ENCODE measurements at regions not wholly inside any gene's neighbourhood (a gene's known extent, or its start where the extent isn't known, plus 50 kb on each side); places are given as distances from the start of the nearest gene placed in this dataset.

DNA sequence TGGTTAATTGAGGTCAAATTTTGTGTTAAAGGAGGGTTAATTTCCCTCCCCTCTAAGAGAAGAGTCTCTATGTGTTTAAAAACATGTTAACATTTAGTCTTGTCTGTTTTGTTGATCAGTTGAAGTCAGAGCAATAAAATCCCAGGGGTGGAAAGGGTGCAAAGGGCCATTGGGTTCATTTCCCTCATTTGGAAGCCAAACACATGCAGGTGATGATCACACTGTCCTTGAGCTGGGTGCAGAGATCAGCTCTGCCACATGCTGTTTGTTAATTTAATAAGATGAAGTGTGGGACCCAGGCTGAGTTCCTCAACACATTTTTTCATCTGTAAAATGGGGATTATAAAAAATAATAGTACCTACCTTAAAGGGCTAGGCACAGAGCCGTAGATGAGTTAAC, 260.9 kb downstream of the LPIN1 start:
- FAIRE-seq (no peak), DNase-seq (ENCODE audit: insufficient read length, low spot score) (no peak)
- TF ChIP-seq, protein P1, sequence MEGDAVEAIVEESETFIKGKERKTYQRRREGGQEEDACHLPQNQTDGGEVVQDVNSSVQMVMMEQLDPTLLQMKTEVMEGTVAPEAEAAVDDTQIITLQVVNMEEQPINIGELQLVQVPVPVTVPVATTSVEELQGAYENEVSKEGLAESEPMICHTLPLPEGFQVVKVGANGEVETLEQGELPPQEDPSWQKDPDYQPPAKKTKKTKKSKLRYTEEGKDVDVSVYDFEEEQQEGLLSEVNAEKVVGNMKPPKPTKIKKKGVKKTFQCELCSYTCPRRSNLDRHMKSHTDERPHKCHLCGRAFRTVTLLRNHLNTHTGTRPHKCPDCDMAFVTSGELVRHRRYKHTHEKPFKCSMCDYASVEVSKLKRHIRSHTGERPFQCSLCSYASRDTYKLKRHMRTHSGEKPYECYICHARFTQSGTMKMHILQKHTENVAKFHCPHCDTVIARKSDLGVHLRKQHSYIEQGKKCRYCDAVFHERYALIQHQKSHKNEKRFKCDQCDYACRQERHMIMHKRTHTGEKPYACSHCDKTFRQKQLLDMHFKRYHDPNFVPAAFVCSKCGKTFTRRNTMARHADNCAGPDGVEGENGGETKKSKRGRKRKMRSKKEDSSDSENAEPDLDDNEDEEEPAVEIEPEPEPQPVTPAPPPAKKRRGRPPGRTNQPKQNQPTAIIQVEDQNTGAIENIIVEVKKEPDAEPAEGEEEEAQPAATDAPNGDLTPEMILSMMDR (IDR thresholded peaks at IDR 0.05; ENCODE audit: insufficient read depth, missing control alignments), result no peak

DNA sequence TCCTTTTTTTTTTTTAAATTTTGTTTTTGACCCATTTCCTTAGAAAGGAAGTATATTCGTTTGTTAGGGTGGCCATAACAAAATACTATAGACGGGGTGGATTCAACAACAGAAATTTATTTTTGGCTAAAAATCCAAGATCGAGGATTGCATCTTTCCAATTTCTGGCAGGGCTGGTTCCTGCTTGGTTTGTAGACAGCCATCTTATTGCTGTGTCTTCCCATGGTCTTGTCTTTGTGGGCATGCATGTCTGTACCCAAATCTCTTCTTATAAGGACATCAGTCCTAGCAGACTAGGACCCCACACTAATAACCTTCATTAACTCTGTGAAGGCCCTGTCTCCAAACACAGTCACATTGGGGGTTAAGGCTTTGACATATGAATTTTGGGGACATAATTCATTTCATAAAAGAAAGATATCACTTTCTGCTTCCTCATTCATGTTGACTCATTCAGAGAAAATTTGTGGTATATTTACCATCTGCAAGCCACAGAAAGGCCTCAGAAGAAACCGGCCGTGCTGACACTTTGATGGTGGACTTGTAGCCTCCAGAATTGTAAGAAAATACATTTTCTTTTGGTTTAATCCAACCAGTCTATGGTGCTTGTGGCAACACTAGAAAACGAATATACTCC, 262.1 kb downstream of the LPIN1 start:
- DNase-seq (ENCODE audit: insufficient read length, low spot score), result no peak
- FAIRE-seq, result no peak
- TF ChIP-seq, protein P1 (IDR thresholded peaks at IDR 0.05; ENCODE audit: insufficient read depth, missing control alignments), result no peak

DNA sequence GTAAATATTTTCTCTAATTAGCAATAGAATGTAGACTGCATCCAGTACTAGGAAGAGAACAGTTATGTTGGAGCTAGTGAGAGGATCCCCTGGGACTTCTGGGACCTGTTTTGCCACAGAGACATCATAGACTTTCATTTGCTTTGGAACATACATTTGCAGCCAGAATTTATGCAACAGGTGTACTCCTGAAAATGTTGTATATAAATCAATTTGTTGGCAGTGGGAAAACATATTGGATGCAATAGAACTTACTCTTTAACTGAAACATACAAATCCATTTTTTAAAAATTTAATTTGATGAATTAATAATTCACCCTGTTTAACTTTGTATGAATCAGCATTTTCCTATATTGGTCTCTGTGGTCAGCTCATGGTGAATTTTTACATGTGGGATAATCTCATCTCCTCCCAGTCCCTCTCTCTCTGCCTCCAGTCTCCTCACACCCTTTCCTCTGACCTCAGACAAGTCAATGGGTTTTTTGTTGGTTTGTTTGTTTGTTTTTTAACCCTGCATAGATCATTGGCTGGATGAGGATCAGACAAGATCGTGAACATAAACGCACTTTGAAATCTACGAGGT, 263.0 kb downstream of the LPIN1 start:
- FAIRE-seq (no peak), DNase-seq (ENCODE audit: insufficient read length, low spot score) (no peak)

DNA sequence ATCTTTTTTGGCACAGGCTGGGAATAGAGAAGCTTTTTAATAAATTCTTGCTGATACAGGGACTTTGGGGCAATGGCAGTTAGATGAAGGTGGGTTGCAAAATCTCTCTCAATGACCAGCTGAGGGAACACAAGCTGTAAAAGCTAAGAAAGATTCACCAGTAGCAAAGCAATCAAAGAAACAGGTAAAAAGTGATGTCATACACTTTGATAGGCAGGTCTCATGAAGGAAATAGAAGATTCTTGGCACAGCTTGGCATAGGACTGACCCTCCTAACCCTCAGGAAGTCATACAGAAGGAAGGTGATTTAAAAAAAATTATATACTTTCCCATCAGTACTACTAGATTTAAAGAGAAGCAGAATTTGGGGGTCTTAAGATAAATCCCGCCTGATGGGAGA, 263.6 kb downstream of the LPIN1 start:
- FAIRE-seq (no peak), DNase-seq (ENCODE audit: insufficient read length, low spot score) (no peak)
- TF ChIP-seq, protein P1 (IDR thresholded peaks at IDR 0.05; ENCODE audit: insufficient read depth, missing control alignments), result no peak

More for the DNA sequence above, 263.0 kb downstream of the LPIN1 start:
- TF ChIP-seq, protein P1 (IDR thresholded peaks at IDR 0.05; ENCODE audit: insufficient read depth, missing control alignments), result no peak

DNA sequence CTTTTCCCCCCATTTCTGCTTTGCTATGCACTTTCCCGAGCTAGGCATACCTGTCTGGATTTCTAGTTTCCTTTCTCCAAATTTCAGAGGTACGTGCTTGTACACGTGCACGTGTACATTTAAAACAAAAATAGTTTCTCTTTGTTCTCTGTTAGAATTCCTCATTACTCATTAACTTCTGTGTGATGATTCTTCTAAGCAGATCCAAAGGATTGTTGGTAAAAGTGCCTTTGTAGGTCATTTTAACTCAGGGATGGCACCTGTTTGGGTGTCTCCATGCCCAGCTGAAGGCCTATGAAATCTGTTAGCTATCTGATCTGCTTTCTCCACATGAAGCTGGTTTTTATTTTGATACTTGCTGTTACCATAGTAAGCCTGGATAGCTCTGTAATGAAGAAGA, 264.3 kb downstream of the LPIN1 start:
- no peak for FAIRE-seq
- TF ChIP-seq, protein P1 (IDR thresholded peaks at IDR 0.05; ENCODE audit: insufficient read depth, missing control alignments), result no peak
- no peak for DNase-seq (ENCODE audit: insufficient read length, low spot score)

DNA sequence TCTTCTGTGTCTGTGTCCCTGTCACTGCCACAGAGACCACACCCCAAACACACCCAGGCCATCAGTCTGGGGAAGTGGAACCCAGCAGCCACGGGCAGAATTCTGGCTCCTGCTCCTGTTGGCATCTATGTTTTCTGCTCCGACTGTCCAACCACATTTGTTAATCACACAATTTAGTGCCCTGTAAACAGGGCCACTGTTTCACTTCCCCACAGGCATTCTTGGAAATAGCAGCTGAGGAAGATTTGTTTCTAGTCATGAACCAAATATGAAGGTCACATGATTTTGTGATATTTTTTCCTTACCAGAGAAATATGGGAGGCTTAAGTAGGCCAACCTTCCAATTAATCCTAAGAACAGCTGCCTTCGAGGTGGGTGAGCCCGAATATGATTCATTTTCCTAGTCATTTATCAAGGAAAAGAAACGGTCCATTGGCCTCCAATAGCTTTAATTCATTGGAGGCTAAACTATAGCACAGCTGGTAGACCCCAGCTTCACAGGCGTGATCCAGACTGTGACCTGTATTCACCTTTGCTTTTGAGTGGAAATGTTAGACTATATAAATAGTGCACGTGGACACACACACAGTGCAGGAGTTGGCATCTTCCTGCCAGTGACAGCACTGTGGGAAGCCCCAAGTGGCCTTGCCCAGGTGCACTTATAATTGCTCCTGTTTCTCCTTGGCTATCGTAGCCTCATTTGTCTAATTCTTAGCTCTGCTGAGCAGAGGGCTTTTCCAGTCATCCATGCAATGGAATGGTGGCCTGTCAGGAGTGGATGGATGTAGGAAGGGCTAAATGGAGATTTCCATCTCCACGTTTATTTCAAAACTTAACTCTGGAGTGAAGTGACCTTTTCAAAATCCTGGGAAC, 267.9 kb downstream of the LPIN1 start:
- FAIRE-seq, result no peak
- no peak for DNase-seq (ENCODE audit: insufficient read length, low spot score)
- TF ChIP-seq, protein P1 (IDR thresholded peaks at IDR 0.05; ENCODE audit: insufficient read depth, missing control alignments), result no peak
